Kidney (tissue), 13 donors: ENCODE measurements at regions not wholly inside any gene's neighbourhood (a gene's known extent, or its start where the extent isn't known, plus 50 kb on each side); places are given as distances from the start of the nearest gene placed in this dataset.

Experiments used
- DNase-seq, 5 donors: peaks; one replicate each; pipeline ENCODE4 v3.0.0-alpha.2; 2013 to 2020
- FAIRE-seq: peaks from 2 replicates; lab custom pipeline; 2012; peaks lifted over from hg19 to GRCh38; lab: Jason Lieb, UNC
- H3K27ac ChIP-seq, 2 donors: one replicate each; pipeline ENCODE4 v1.7.0; 2013; ENCODE audit warnings: low read depth in 2 of 2, low read length in 2 of 2, inconsistent platforms in 1 of 2
- H3K27me3 ChIP-seq: one replicate; pipeline ENCODE4 v1.7.1; 2013; ENCODE audit warnings: low read length, inconsistent platforms; ENCODE audit not compliant: control insufficient read depth, insufficient read depth
- H3K36me3 ChIP-seq, 3 donors: one replicate each; pipeline versions ENCODE4 v1.7.0 to v1.7.1; 2013; ENCODE audit warnings: low read length in 3 of 3, control low read depth in 1 of 3, inconsistent platforms in 1 of 3; ENCODE audit not compliant: insufficient read depth in 3 of 3, control insufficient read depth in 2 of 3
- H3K4me1 ChIP-seq, 3 donors: one replicate each; pipeline versions ENCODE4 v1.7.0 to v1.7.1; 2013; ENCODE audit warnings: low read length in 3 of 3, inconsistent platforms in 1 of 3, low read depth in 1 of 3; ENCODE audit not compliant: control insufficient read depth in 2 of 3, insufficient read depth in 2 of 3
- H3K4me3 ChIP-seq, 3 donors: one replicate each; pipeline versions ENCODE4 v1.7.0 to v1.8.1; 2013; ENCODE audit warnings: low read length in 3 of 3, control low read depth in 1 of 3, inconsistent platforms in 1 of 3
- H3K9ac ChIP-seq, 3 donors: one replicate each; pipeline versions ENCODE4 v1.7.0 to v1.7.1; 2013; ENCODE audit warnings: low read length in 3 of 3, control low read depth in 1 of 3, inconsistent platforms in 1 of 3
- H3K9me3 ChIP-seq, 3 donors: one replicate each; pipeline versions ENCODE4 v1.7.0 to v1.7.1; 2013; ENCODE audit warnings: low read length in 3 of 3, control low read depth in 1 of 3, inconsistent platforms in 1 of 3; ENCODE audit not compliant: control insufficient read depth in 2 of 3, insufficient read depth in 1 of 3
- CTCF ChIP-seq: IDR thresholded peaks from 3 replicates; pipeline ENCODE4 v1.5.1; 2012; ENCODE audit warnings: mild to moderate bottlenecking, moderate library complexity, borderline replicate concordance; ENCODE audit not compliant: insufficient read depth; ENCODE audit errors: extremely low read depth
- intact Hi-C: fragments of 100-400 bp; cut with DNase I; formaldehyde crosslinking; loops from one replicate; pipeline ENCODE4 v1.11.1; 2022
- donor health status: control.
- donor health status: control.
- donor health status: control.
- donor health status: control.
- donor health status: control.
- donor health status: DM: yes; HTN: yes; CAD: no.
- donor health status: Normal renal cell carcinoma (clear cell type).

GRCh38 chr6:76702187-76702586, 629.7 kb upstream of the IMPG1 start:
- no peak for FAIRE-seq
- no peaks in the 10 kb centered on the region for H3K9me3 ChIP-seq
- no peak for TF ChIP-seq CTCF

DNA sequence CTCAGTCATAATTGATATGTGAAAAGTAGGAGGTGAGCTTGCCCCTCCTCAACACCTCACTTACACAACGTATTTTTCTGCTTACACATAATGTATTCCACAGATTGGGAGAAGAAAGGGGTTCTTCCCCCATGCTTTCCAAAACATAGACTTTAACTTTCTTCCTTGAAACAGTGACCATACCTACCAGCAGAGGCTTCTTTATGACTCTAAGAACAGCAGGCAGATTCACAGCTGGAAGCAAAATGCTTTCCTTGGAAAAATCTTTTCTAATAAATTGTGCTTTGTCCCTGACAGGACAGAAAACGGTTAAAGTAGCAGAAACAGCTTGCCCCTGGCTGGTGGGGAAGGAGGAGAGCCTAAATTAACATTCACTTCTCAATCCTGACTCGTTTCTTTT, 629.1 kb upstream of the IMPG1 start:
- H3K4me3 ChIP-seq: no peak overlapping the region
- H3K36me3 ChIP-seq: no peaks in the 10 kb centered on the region
- intact Hi-C loops: no loop called here
- H3K27ac ChIP-seq: no peak overlapping the region
- H3K9me3 ChIP-seq: no peaks in the 10 kb centered on the region
- H3K9ac ChIP-seq: no peak overlapping the region
- no peaks in the 10 kb centered on the region for H3K27me3 ChIP-seq
- FAIRE-seq (no peak), DNase-seq (peak in 1 of 5 donors; percentile 14)
- TF ChIP-seq CTCF: no peak
- H3K4me1 ChIP-seq: no peaks in the 10 kb centered on the region

More at GRCh38 chr6:76702187-76702586, 629.7 kb upstream of the IMPG1 start:
- Histone ChIP-seq H3K4me1 (no peaks in the 10 kb centered on the region), H3K4me3 (no peak overlapping the region), H3K36me3 (no peaks in the 10 kb centered on the region), H3K9ac (no peak overlapping the region), H3K27me3 (no peaks in the 10 kb centered on the region), H3K27ac (no peak overlapping the region)
- no peak for DNase-seq
- intact Hi-C loops: no loop called here

- no peak overlapping the region for H3K4me3 ChIP-seq
- no peaks in the 10 kb centered on the region for H3K36me3 ChIP-seq
- H3K4me1 ChIP-seq: no peaks in the 10 kb centered on the region
- intact Hi-C loops: no loop called here
- FAIRE-seq (no peak), DNase-seq (peak in 1 of 5 donors; percentile 19)
- H3K27ac ChIP-seq: no peak overlapping the region
- no peak for TF ChIP-seq CTCF
- H3K9ac ChIP-seq: no peak overlapping the region
- H3K27me3 ChIP-seq: no peaks in the 10 kb centered on the region
- H3K9me3 ChIP-seq: no peaks in the 10 kb centered on the region
Measured at GRCh38 chr6:76697585-76697984, 625.1 kb upstream of the IMPG1 start.

GRCh38 chr6:76694795-76695194, 622.3 kb upstream of the IMPG1 start:
- H3K9ac ChIP-seq: no peak overlapping the region
- no peak overlapping the region for H3K4me3 ChIP-seq
- no peaks in the 10 kb centered on the region for H3K27me3 ChIP-seq
- no peaks in the 10 kb centered on the region for H3K36me3 ChIP-seq
- no peaks in the 10 kb centered on the region for H3K9me3 ChIP-seq
- no peak for TF ChIP-seq CTCF
- H3K27ac ChIP-seq: no peak overlapping the region
- no peak for FAIRE-seq
- intact Hi-C loops: no loop called here
- H3K4me1 ChIP-seq: no peaks in the 10 kb centered on the region
- DNase-seq: no peak
